CD4-positive, alpha-beta T cell treated with Interleukin-17A for 1 hour (primary cell): ENCODE measurements at regions not wholly inside any gene's neighbourhood (a gene's known extent, or its start where the extent isn't known, plus 50 kb on each side); places are given as distances from the start of the nearest gene placed in this dataset.

Experiments used
- DNase-seq: peaks from one replicate; pipeline ENCODE4 v3.0.0-alpha.2; 2020

GRCh38 chr3:194769020-194769643 is 83.4 kb downstream of the FAM43A start:
- peak; percentile 98 for DNase-seq

- DNase-seq, result no peak
These were observed 86.7 kb downstream of the FAM43A start for GRCh38 chr3:194772241-194773000.

GRCh38 chr3:194773216-194773615 is 87.5 kb downstream of the FAM43A start:
- DNase-seq, result no peak

- DNase-seq, result no peak
These were observed 88.2 kb downstream of the FAM43A start for GRCh38 chr3:194773771-194774455.

GRCh38 chr3:194775266-194775665 is 89.6 kb downstream of the FAM43A start:
- no peak for DNase-seq

- DNase-seq, result no peak
These were observed 90.0 kb downstream of the FAM43A start for GRCh38 chr3:194775731-194776130.

- no peak for DNase-seq
These were observed 92.0 kb downstream of the FAM43A start for GRCh38 chr3:194777729-194778128.

GRCh38 chr3:194779729-194780224 is 94.1 kb downstream of the FAM43A start:
- no peak for DNase-seq

- DNase-seq, result no peak
These were observed 95.0 kb downstream of the FAM43A start for GRCh38 chr3:194780706-194781105.

GRCh38 chr3:194781617-194782016 is 95.9 kb downstream of the FAM43A start:
- DNase-seq, result no peak

- no peak for DNase-seq
These were observed 97.2 kb downstream of the FAM43A start for GRCh38 chr3:194782698-194783404.

- no peak for DNase-seq
These were observed 98.7 kb downstream of the FAM43A start for GRCh38 chr3:194784361-194784760.

GRCh38 chr3:194785315-194785714 is 99.6 kb downstream of the FAM43A start:
- DNase-seq, result no peak

- DNase-seq, result no peak
These were observed 101.4 kb downstream of the FAM43A start for GRCh38 chr3:194787072-194787471.

- DNase-seq, result no peak
These were observed 102.0 kb downstream of the FAM43A start for GRCh38 chr3:194787650-194788049.

- no peak for DNase-seq
These were observed 106.7 kb downstream of the FAM43A start for GRCh38 chr3:194792368-194792767.

- no peak for DNase-seq
These were observed 112.0 kb downstream of the FAM43A start for GRCh38 chr3:194797555-194798250.

- DNase-seq, result no peak
These were observed 112.8 kb downstream of the FAM43A start for GRCh38 chr3:194798486-194798885.

GRCh38 chr3:194800002-194800401 is 114.3 kb downstream of the FAM43A start:
- DNase-seq, result no peak

- no peak for DNase-seq
These were observed 116.1 kb downstream of the FAM43A start for GRCh38 chr3:194801461-194802432.

- DNase-seq, result no peak
These were observed 119.1 kb downstream of the FAM43A start for GRCh38 chr3:194804796-194805195.
